Left lung (tissue), 4 donors: ENCODE measurements at regions not wholly inside any gene's neighbourhood (a gene's known extent, or its start where the extent isn't known, plus 50 kb on each side); places are given as distances from the start of the nearest gene placed in this dataset.
"Not testable (repeated sequence)": the region's sequence is repeated elsewhere in the genome, so short reads cannot be mapped to it uniquely, and the experiment has no call there.

Experiments used
- ATAC-seq: fragments of 200-7000 bp; cut with Tn5 transposase; one replicate; pipeline ENCODE4 v1.9.1; 2020; ENCODE audit warnings: moderate library complexity
- DNase-seq, 4 donors: peaks; one replicate each; pipeline ENCODE4 v3.0.0-alpha.2; 2013 to 2020
- H3K27ac ChIP-seq, 2 donors: fragments of 200-600 bp; sonication (generic) in 1 of 2; one replicate each; pipeline versions ENCODE4 v1.5.0 to v1.8.0; 2020 to 2021
- H3K27me3 ChIP-seq, 2 donors: fragments of 200-600 bp; sonication (generic) in 1 of 2; one replicate each; pipeline versions ENCODE4 v1.5.0 to v1.8.0; 2020 to 2021
- H3K36me3 ChIP-seq, 2 donors: fragments of 200-600 bp; sonication (generic) in 1 of 2; one replicate each; pipeline versions ENCODE4 v1.5.0 to v1.8.0; 2020 to 2021
- H3K4me1 ChIP-seq, 2 donors: fragments of 200-600 bp; one replicate each; pipeline ENCODE4 v1.8.0; 2021
- H3K4me3 ChIP-seq, 2 donors: fragments of 200-600 bp; sonication (generic) in 1 of 2; one replicate each; pipeline versions ENCODE4 v1.5.0 to v1.8.0; 2020 to 2021; ENCODE audit warnings: mild to moderate bottlenecking in 1 of 2
- H3K9me3 ChIP-seq, 2 donors: fragments of 200-600 bp; sonication (generic) in 1 of 2; one replicate each; pipeline versions ENCODE4 v1.5.0 to v1.8.0; 2020 to 2021
- CTCF ChIP-seq, 2 donors: fragments of 200-600 bp; sonication (generic) in 1 of 2; IDR thresholded peaks; one replicate each; pipeline versions ENCODE4 v1.5.0 to v1.8.0; 2021; ENCODE audit warnings: antibody characterized with exemption in 2 of 2
- intact Hi-C, 2 donors: fragments of 100-400 bp; cut with DNase I; formaldehyde crosslinking; loops; one replicate each; pipeline versions ENCODE4 v1.11.2 to v1.14.2; 2022
- donor health status: DM: no; HTN: yes; CAD: no.
- donor health status: DM: no; HTN: no; CAD: no.

GRCh38 chr4:29336861-29337260 is 1383.3 kb upstream of the PCDH7 start:
- Histone ChIP-seq H3K9me3 (no peaks in the 10 kb centered on the region), H3K36me3 (no peaks in the 10 kb centered on the region), H3K4me3 (no peak overlapping the region), H3K4me1 (no peaks in the 10 kb centered on the region), H3K27ac (no peak overlapping the region), H3K27me3 (no peaks in the 10 kb centered on the region)
- ATAC-seq (no peak), DNase-seq (no peak)
- intact Hi-C loops, result no loop called here
- no peak for TF ChIP-seq CTCF (IDR thresholded peaks at IDR 0.05)

- ATAC-seq (no peak), DNase-seq (no peak)
- Histone ChIP-seq H3K27ac (no peak overlapping the region), H3K4me3 (no peak overlapping the region), H3K9me3 (peaks cover 0 to 4% of the 10 kb centered on the region in 2 donors), H3K36me3 (no peaks in the 10 kb centered on the region), H3K4me1 (no peaks in the 10 kb centered on the region), H3K27me3 (no peaks in the 10 kb centered on the region)
- intact Hi-C loops, result no loop called here
- no peak for TF ChIP-seq CTCF (IDR thresholded peaks at IDR 0.05)
Observed at GRCh38 chr4:29372971-29373370, 1347.2 kb upstream of the PCDH7 start.

- TF ChIP-seq CTCF (IDR thresholded peaks at IDR 0.05), result no peak
- no peak overlapping the region for H3K27ac ChIP-seq
- intact Hi-C loops, result no loop called here
- DNase-seq (no peak), ATAC-seq (no peak)
- H3K27me3 ChIP-seq, result no peaks in the 10 kb centered on the region
- no peaks in the 10 kb centered on the region for H3K36me3 ChIP-seq
- H3K9me3 ChIP-seq, result no peaks in the 10 kb centered on the region
- H3K4me3 ChIP-seq, result no peak overlapping the region
- no peaks in the 10 kb centered on the region for H3K4me1 ChIP-seq
Observed at GRCh38 chr4:29375716-29376115, 1344.5 kb upstream of the PCDH7 start.

GRCh38 chr4:29378237-29378636 is 1341.9 kb upstream of the PCDH7 start:
- H3K27me3 ChIP-seq, intact Hi-C loops, H3K4me1 ChIP-seq, H3K36me3 ChIP-seq, H3K9me3 ChIP-seq, DNase-seq, H3K27ac ChIP-seq, H3K4me3 ChIP-seq, ATAC-seq: not testable (repeated sequence)

- ATAC-seq, result no peak
- H3K9me3 ChIP-seq, result peaks cover 0 to 24% of the 10 kb centered on the region in 2 donors
- H3K4me3 ChIP-seq, result no peak overlapping the region
- intact Hi-C loops, result no loop called here
- no peak overlapping the region for H3K27ac ChIP-seq
- no peaks in the 10 kb centered on the region for H3K27me3 ChIP-seq
- no peak for TF ChIP-seq CTCF (IDR thresholded peaks at IDR 0.05)
- DNase-seq, result no peak
- H3K4me1 ChIP-seq, result no peaks in the 10 kb centered on the region
- H3K36me3 ChIP-seq, result no peaks in the 10 kb centered on the region
Observed at GRCh38 chr4:29390921-29391320, 1329.2 kb upstream of the PCDH7 start.

- intact Hi-C loops, result no loop called here
- Histone ChIP-seq H3K36me3 (no peaks in the 10 kb centered on the region), H3K4me3 (no peak overlapping the region), H3K27me3 (no peaks in the 10 kb centered on the region), H3K4me1 (no peaks in the 10 kb centered on the region), H3K9me3 (no peaks in the 10 kb centered on the region), H3K27ac (no peak overlapping the region)
- ATAC-seq, result no peak
- no peak for DNase-seq
- no peak for TF ChIP-seq CTCF (IDR thresholded peaks at IDR 0.05)
Observed at GRCh38 chr4:29405116-29405515, 1315.1 kb upstream of the PCDH7 start.
